Keratinocyte (primary cell): ENCODE measurements at regions not wholly inside any gene's neighbourhood (a gene's known extent, or its start where the extent isn't known, plus 50 kb on each side); places are given as distances from the start of the nearest gene placed in this dataset.

Source experiments
- DNase-seq: peaks from one replicate; pipeline ENCODE4 v3.0.0-alpha.2; 2011; ENCODE audit warnings: low read depth, missing footprints, low spot score
- FAIRE-seq: peaks from 2 replicates; lab custom pipeline; 2011; peaks lifted over from hg19 to GRCh38; lab: Jason Lieb, UNC
- H2AFZ ChIP-seq: 2 replicates; pipeline ENCODE4 v1.6.0; 2012; ENCODE audit warnings: low read length, control low read depth, inconsistent platforms; ENCODE audit not compliant: control insufficient read depth
- H3K27ac ChIP-seq: 2 replicates; pipeline ENCODE4 v1.5.1; 2011; ENCODE audit warnings: low read length; ENCODE audit not compliant: control insufficient read depth, insufficient read depth
- H3K27me3 ChIP-seq: 3 replicates; pipeline ENCODE4 v1.6.0; 2011; ENCODE audit warnings: low read length; ENCODE audit not compliant: control insufficient read depth, insufficient read depth; ENCODE audit errors: extremely low read depth
- H3K36me3 ChIP-seq, 2 experiments: 2 replicates in 1 of 2; 3 replicates in 1 of 2; pipeline ENCODE4 v1.5.1; 2011; ENCODE audit warnings: low read length in 2 of 2, mild to moderate bottlenecking in 1 of 2; ENCODE audit not compliant: control insufficient read depth in 2 of 2, insufficient read depth in 2 of 2; ENCODE audit errors: extremely low read depth in 1 of 2
- H3K4me1 ChIP-seq: 3 replicates; pipeline ENCODE4 v1.5.1; 2011; ENCODE audit warnings: low read length; ENCODE audit not compliant: control insufficient read depth, insufficient read depth; ENCODE audit errors: extremely low read depth
- H3K4me2 ChIP-seq: 3 replicates; pipeline ENCODE4 v1.6.0; 2011; ENCODE audit warnings: low read depth, low read length; ENCODE audit not compliant: control insufficient read depth, insufficient read depth; ENCODE audit errors: extremely low read depth
- H3K4me3 ChIP-seq, 3 experiments: fragments of 200-600 bp in 1 of 3; sonication (generic) in 1 of 3; 2 replicates in 2 of 3; 3 replicates in 1 of 3; pipeline ENCODE4 v1.5.1; 2011 to 2016; ENCODE audit warnings: low read length in 3 of 3, mild to moderate bottlenecking in 3 of 3, control low read depth in 2 of 3, inconsistent platforms in 1 of 3, low read depth in 1 of 3, mixed read lengths in 1 of 3, mixed run types in 1 of 3, moderate library complexity in 1 of 3; ENCODE audit not compliant: control insufficient read depth in 2 of 3, insufficient read depth in 2 of 3; ENCODE audit errors: extremely low read depth in 1 of 3
- H3K79me2 ChIP-seq: 2 replicates; pipeline ENCODE4 v1.6.0; 2012; ENCODE audit warnings: low read length; ENCODE audit not compliant: control insufficient read depth, insufficient read depth
- H3K9ac ChIP-seq: 3 replicates; pipeline ENCODE4 v1.6.0; 2011; ENCODE audit warnings: low read length; ENCODE audit not compliant: control insufficient read depth, insufficient read depth; ENCODE audit errors: extremely low read depth
- H3K9me1 ChIP-seq: 3 replicates; pipeline ENCODE4 v1.6.0; 2011; ENCODE audit warnings: low read length; ENCODE audit not compliant: control insufficient read depth, insufficient read depth; ENCODE audit errors: extremely low read depth
- H3K9me3 ChIP-seq: 2 replicates; pipeline ENCODE4 v1.5.1; 2012; ENCODE audit warnings: low read depth, low read length; ENCODE audit not compliant: control insufficient read depth
- H4K20me1 ChIP-seq: 3 replicates; pipeline ENCODE4 v1.6.0; 2011; ENCODE audit warnings: low read length; ENCODE audit not compliant: control insufficient read depth, insufficient read depth; ENCODE audit errors: extremely low read depth
- EZH2 ChIP-seq: IDR thresholded peaks from one replicate; pipeline ENCODE4 v1.6.1; 2012; ENCODE audit warnings: inconsistent platforms, mild to moderate bottlenecking, low read length, moderate library complexity
- dilution Hi-C: fragments of 300-500 bp; cut with MboI; formaldehyde crosslinking; loops from one replicate; pipeline ENCODE4 v1.7.0; 2020; ENCODE audit warnings: low sequenced_read_pairs; ENCODE audit not compliant: extremely low pct_ligation_motif_present
- TF ChIP-seq, protein P1 (sequence below), 3 experiments: IDR thresholded peaks in 1 of 3; conservative IDR thresholded peaks in 1 of 3; optimal IDR thresholded peaks in 1 of 3; 2 replicates in 2 of 3; 3 replicates in 1 of 3; pipeline versions ENCODE3 to v1.5.1; 2011; ENCODE audit warnings: low read length in 3 of 3, mild to moderate bottlenecking in 3 of 3, moderate library complexity in 2 of 3, control low read depth in 1 of 3, inconsistent platforms in 1 of 3; ENCODE audit not compliant: insufficient read depth in 2 of 3; ENCODE audit errors: extremely low read depth in 1 of 3

DNA sequence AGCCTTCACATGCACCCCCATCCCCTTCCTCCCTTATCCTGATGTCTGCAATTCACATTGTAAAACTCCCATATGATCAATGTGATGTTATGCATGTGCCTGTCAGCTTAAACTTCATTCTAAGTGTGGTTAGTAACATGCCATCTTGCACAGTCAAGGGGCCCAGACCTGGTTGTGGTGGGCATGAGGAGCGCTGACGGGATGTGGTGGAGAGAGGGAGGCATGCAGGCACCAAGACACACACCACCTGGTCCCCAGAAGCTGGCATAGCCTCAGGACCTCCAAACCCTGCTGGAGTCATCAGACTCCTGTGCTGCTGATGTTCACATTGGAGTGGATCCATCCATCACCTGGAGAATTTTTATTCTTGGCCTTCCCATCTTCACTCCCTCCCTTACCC, 90.5 kb upstream of the ABCC4 start:
- DNase-seq (no peak), FAIRE-seq (no peak)
- H3K9ac ChIP-seq, result no peak overlapping the region
- no peak overlapping the region for H3K27ac ChIP-seq
- H3K36me3 ChIP-seq, result no peaks in the 10 kb centered on the region
- no peak overlapping the region for H3K4me3 ChIP-seq
- dilution Hi-C loops, result no loop called here
- H3K9me3 ChIP-seq, result no peaks in the 10 kb centered on the region
- H3K4me2 ChIP-seq, result no peak overlapping the region
- no peaks in the 10 kb centered on the region for H3K79me2 ChIP-seq
- no peaks in the 10 kb centered on the region for H4K20me1 ChIP-seq
- TF ChIP-seq EZH2, result no peak
- no peaks in the 10 kb centered on the region for H3K9me1 ChIP-seq
- no peak overlapping the region for H2AFZ ChIP-seq
- no peaks in the 10 kb centered on the region for H3K4me1 ChIP-seq
- peaks cover 3% of the 10 kb centered on the region for H3K27me3 ChIP-seq

GRCh38 chr13:95392597-95392996, 91.3 kb upstream of the ABCC4 start:
- TF ChIP-seq EZH2, result no peak
- TF ChIP-seq, protein P1, sequence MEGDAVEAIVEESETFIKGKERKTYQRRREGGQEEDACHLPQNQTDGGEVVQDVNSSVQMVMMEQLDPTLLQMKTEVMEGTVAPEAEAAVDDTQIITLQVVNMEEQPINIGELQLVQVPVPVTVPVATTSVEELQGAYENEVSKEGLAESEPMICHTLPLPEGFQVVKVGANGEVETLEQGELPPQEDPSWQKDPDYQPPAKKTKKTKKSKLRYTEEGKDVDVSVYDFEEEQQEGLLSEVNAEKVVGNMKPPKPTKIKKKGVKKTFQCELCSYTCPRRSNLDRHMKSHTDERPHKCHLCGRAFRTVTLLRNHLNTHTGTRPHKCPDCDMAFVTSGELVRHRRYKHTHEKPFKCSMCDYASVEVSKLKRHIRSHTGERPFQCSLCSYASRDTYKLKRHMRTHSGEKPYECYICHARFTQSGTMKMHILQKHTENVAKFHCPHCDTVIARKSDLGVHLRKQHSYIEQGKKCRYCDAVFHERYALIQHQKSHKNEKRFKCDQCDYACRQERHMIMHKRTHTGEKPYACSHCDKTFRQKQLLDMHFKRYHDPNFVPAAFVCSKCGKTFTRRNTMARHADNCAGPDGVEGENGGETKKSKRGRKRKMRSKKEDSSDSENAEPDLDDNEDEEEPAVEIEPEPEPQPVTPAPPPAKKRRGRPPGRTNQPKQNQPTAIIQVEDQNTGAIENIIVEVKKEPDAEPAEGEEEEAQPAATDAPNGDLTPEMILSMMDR (optimal IDR thresholded peaks at IDR 0.05 in 1 of 3, IDR thresholded peaks at IDR 0.05 in 1 of 3, conservative IDR thresholded peaks at IDR 0.05 in 1 of 3; ENCODE audit: extremely low read depth in 1 of 3, insufficient read depth in 2 of 3, low read length in 3 of 3), result no peak
- Histone ChIP-seq H3K4me1 (no peaks in the 10 kb centered on the region), H3K4me3 (no peak overlapping the region), H3K79me2 (no peaks in the 10 kb centered on the region), H3K9me3 (no peaks in the 10 kb centered on the region), H2AFZ (no peak overlapping the region), H3K36me3 (no peaks in the 10 kb centered on the region), H3K9ac (no peak overlapping the region), H3K27me3 (peaks cover 3% of the 10 kb centered on the region), H3K4me2 (no peak overlapping the region), H3K27ac (no peak overlapping the region), H4K20me1 (no peaks in the 10 kb centered on the region), H3K9me1 (no peaks in the 10 kb centered on the region)
- no peak for DNase-seq
- dilution Hi-C loops, result no loop called here
- FAIRE-seq, result no peak
